Trophoblast cell (in vitro differentiated cells and primary cell): ENCODE measurements at regions not wholly inside any gene's neighbourhood (a gene's known extent, or its start where the extent isn't known, plus 50 kb on each side); places are given as distances from the start of the nearest gene placed in this dataset.

Experiments used
- DNase-seq, 2 donors: peaks; one replicate each; pipeline ENCODE4 v3.0.0-alpha.2; 2016
- H2AFZ ChIP-seq: 2 replicates; pipeline ENCODE4 v1.6.1; 2013; ENCODE audit warnings: low read length, moderate library complexity, mild to moderate bottlenecking; ENCODE audit not compliant: insufficient read depth, poor library complexity
- H2AK5ac ChIP-seq: 2 replicates; pipeline ENCODE4 v1.6.1; 2013; ENCODE audit warnings: mild to moderate bottlenecking, low read length
- H2BK120ac ChIP-seq: 2 replicates; pipeline ENCODE4 v1.6.1; 2013; ENCODE audit warnings: low read length, mild to moderate bottlenecking, moderate library complexity; ENCODE audit not compliant: insufficient read depth, poor library complexity
- H2BK12ac ChIP-seq: 2 replicates; pipeline ENCODE4 v1.6.1; 2013; ENCODE audit warnings: mild to moderate bottlenecking, low read length, moderate library complexity
- H2BK5ac ChIP-seq: 2 replicates; pipeline ENCODE4 v1.6.1; 2013; ENCODE audit warnings: low read length, low read depth, moderate library complexity, mild to moderate bottlenecking; ENCODE audit not compliant: poor library complexity
- H3K14ac ChIP-seq: 2 replicates; pipeline ENCODE4 v1.6.1; 2013; ENCODE audit warnings: mild to moderate bottlenecking, low read length
- H3K18ac ChIP-seq: 2 replicates; pipeline ENCODE4 v1.6.1; 2013; ENCODE audit warnings: mild to moderate bottlenecking, low read length
- H3K23ac ChIP-seq: 2 replicates; pipeline ENCODE4 v1.6.1; 2013; ENCODE audit warnings: low read length
- H3K27ac ChIP-seq: 2 replicates; pipeline ENCODE4 v1.5.1; 2013; ENCODE audit warnings: low read depth, mild to moderate bottlenecking, inconsistent platforms, low read length, moderate library complexity
- H3K27me3 ChIP-seq: 2 replicates; pipeline ENCODE4 v1.6.1; 2013; ENCODE audit warnings: inconsistent platforms, mild to moderate bottlenecking, low read length, moderate library complexity; ENCODE audit not compliant: insufficient read depth
- H3K36me3 ChIP-seq, 2 experiments: 1 replicate in 1 of 2; 2 replicates in 1 of 2; pipeline ENCODE4 v1.6.1; 2013; ENCODE audit warnings: low read length in 2 of 2, mild to moderate bottlenecking in 2 of 2, moderate library complexity in 1 of 2; ENCODE audit not compliant: insufficient read depth in 2 of 2, control insufficient read depth in 1 of 2
- H3K4ac ChIP-seq: 2 replicates; pipeline ENCODE4 v1.6.1; 2013; ENCODE audit warnings: low read depth, mild to moderate bottlenecking, low read length, moderate library complexity
- H3K4me1 ChIP-seq, 2 experiments: 1 replicate in 1 of 2; 2 replicates in 1 of 2; pipeline ENCODE4 v1.6.1; 2013; ENCODE audit warnings: low read length in 2 of 2, mild to moderate bottlenecking in 2 of 2, moderate library complexity in 1 of 2; ENCODE audit not compliant: insufficient read depth in 2 of 2, control insufficient read depth in 1 of 2
- H3K4me2 ChIP-seq: 2 replicates; pipeline ENCODE4 v1.6.1; 2013; ENCODE audit warnings: inconsistent platforms, mild to moderate bottlenecking, low read length, moderate library complexity
- H3K4me3 ChIP-seq: 2 replicates; pipeline ENCODE4 v1.5.1; 2013; ENCODE audit warnings: mild to moderate bottlenecking, low read depth, low read length, inconsistent platforms
- H3K79me1 ChIP-seq: one replicate; pipeline ENCODE4 v1.6.1; 2013; ENCODE audit warnings: low read length
- H3K79me2 ChIP-seq: 2 replicates; pipeline ENCODE4 v1.6.1; 2013; ENCODE audit warnings: low read length, mild to moderate bottlenecking; ENCODE audit not compliant: control insufficient read depth, insufficient read depth, poor library complexity
- H3K9ac ChIP-seq: 2 replicates; pipeline ENCODE4 v1.6.1; 2013; ENCODE audit warnings: mild to moderate bottlenecking, low read length
- H3K9me3 ChIP-seq: 2 replicates; pipeline ENCODE4 v1.6.1; 2013; ENCODE audit warnings: low read depth, mild to moderate bottlenecking, control low read depth, inconsistent platforms, low read length; ENCODE audit not compliant: insufficient read depth
- H4K12ac ChIP-seq: 2 replicates; pipeline ENCODE4 v1.6.1; 2013; ENCODE audit warnings: low read depth, mild to moderate bottlenecking, low read length, moderate library complexity
- H4K8ac ChIP-seq: 2 replicates; pipeline ENCODE4 v1.6.1; 2013; ENCODE audit warnings: low read depth, mild to moderate bottlenecking, low read length, moderate library complexity
- H4K91ac ChIP-seq: one replicate; pipeline ENCODE4 v1.6.1; 2013; ENCODE audit warnings: low read depth, mild to moderate bottlenecking, low read length, moderate library complexity
- WGBS: extraction: QIAGEN DNeasy Blood & Tissue Kit; methylation state at CpG from one replicate; pipeline ENCODE4 v1.1.7; 2013; ENCODE audit warnings: missing lambda C conversion rate; ENCODE audit not compliant: insufficient read length, insufficient coverage; ENCODE audit errors: extremely low coverage; 5-methylcytosine and 5-hydroxymethylcytosine counted together

GRCh38 chr19:29092712-29093552 is 120.0 kb downstream of the UQCRFS1 start:
- no peak overlapping the region for H3K4ac ChIP-seq
- H3K27ac ChIP-seq, result no peak overlapping the region
- no peak overlapping the region for H3K18ac ChIP-seq
- no peaks in the 10 kb centered on the region for H3K79me2 ChIP-seq
- H3K14ac ChIP-seq, result no peak overlapping the region
- no peak overlapping the region for H4K8ac ChIP-seq
- H3K4me1 ChIP-seq, result no peaks in the 10 kb centered on the region
- no peak overlapping the region for H4K91ac ChIP-seq
- no peak overlapping the region for H3K23ac ChIP-seq
- no peak overlapping the region for H2AFZ ChIP-seq
- H3K9me3 ChIP-seq, result no peaks in the 10 kb centered on the region
- H2BK12ac ChIP-seq, result no peak overlapping the region
- no peak overlapping the region for H3K4me3 ChIP-seq
- no peak overlapping the region for H2BK120ac ChIP-seq
- WGBS, result no CpG with 5 or more reads among the region's 41 CpGs
- H2AK5ac ChIP-seq, result no peak overlapping the region
- DNase-seq, result peak; percentile 95 to 96
- H4K12ac ChIP-seq, result no peak overlapping the region
- H3K36me3 ChIP-seq, result no peaks in the 10 kb centered on the region
- H3K9ac ChIP-seq, result no peak overlapping the region
- H3K4me2 ChIP-seq, result no peak overlapping the region
- no peak overlapping the region for H2BK5ac ChIP-seq
- no peaks in the 10 kb centered on the region for H3K79me1 ChIP-seq
- H3K27me3 ChIP-seq, result no peaks in the 10 kb centered on the region

GRCh38 chr19:29090783-29091526 is 122.0 kb downstream of the UQCRFS1 start:
- Histone ChIP-seq H2BK120ac (no peak overlapping the region), H3K4ac (no peak overlapping the region), H4K8ac (no peak overlapping the region), H4K12ac (no peak overlapping the region), H3K9me3 (no peaks in the 10 kb centered on the region), H3K9ac (no peak overlapping the region), H3K4me3 (no peak overlapping the region), H3K4me1 (no peaks in the 10 kb centered on the region), H3K23ac (no peak overlapping the region), H2AFZ (no peak overlapping the region), H3K36me3 (no peaks in the 10 kb centered on the region), H2BK5ac (no peak overlapping the region), H3K79me1 (no peaks in the 10 kb centered on the region), H3K4me2 (no peak overlapping the region), H2AK5ac (no peak overlapping the region), H3K27ac (no peak overlapping the region), H2BK12ac (no peak overlapping the region), H3K18ac (no peak overlapping the region), H3K79me2 (no peaks in the 10 kb centered on the region), H3K27me3 (no peaks in the 10 kb centered on the region), H3K14ac (no peak overlapping the region), H4K91ac (no peak overlapping the region)
- peak; percentile 35 to 65 for DNase-seq
- WGBS, result no CpG with 5 or more reads among the region's 7 CpGs

- H2BK12ac ChIP-seq, result no peak overlapping the region
- no peak overlapping the region for H4K12ac ChIP-seq
- H3K4me2 ChIP-seq, result no peak overlapping the region
- no peaks in the 10 kb centered on the region for H3K79me1 ChIP-seq
- no peaks in the 10 kb centered on the region for H3K27me3 ChIP-seq
- H3K23ac ChIP-seq, result no peak overlapping the region
- no peak overlapping the region for H4K91ac ChIP-seq
- H3K4ac ChIP-seq, result no peak overlapping the region
- no peaks in the 10 kb centered on the region for H3K79me2 ChIP-seq
- H3K18ac ChIP-seq, result no peak overlapping the region
- no peak overlapping the region for H3K27ac ChIP-seq
- no peak overlapping the region for H3K9ac ChIP-seq
- H2AK5ac ChIP-seq, result no peak overlapping the region
- WGBS, result no CpG with 5 or more reads among the region's 8 CpGs
- H3K36me3 ChIP-seq, result no peaks in the 10 kb centered on the region
- H3K4me1 ChIP-seq, result no peaks in the 10 kb centered on the region
- H2BK120ac ChIP-seq, result no peak overlapping the region
- no peak for DNase-seq
- H2BK5ac ChIP-seq, result no peak overlapping the region
- no peak overlapping the region for H2AFZ ChIP-seq
- no peak overlapping the region for H4K8ac ChIP-seq
- no peak overlapping the region for H3K14ac ChIP-seq
- no peaks in the 10 kb centered on the region for H3K9me3 ChIP-seq
- no peak overlapping the region for H3K4me3 ChIP-seq
These were observed 123.6 kb downstream of the UQCRFS1 start for GRCh38 chr19:29089315-29089870.

- no CpG with 5 or more reads among the region's 9 CpGs for WGBS
- no peak overlapping the region for H4K91ac ChIP-seq
These were observed 124.2 kb downstream of the UQCRFS1 start for GRCh38 chr19:29088761-29089160.

More at GRCh38 chr19:29088761-29089160, 124.2 kb downstream of the UQCRFS1 start:
- Histone ChIP-seq H3K4me2 (no peak overlapping the region), H3K14ac (no peak overlapping the region), H2AK5ac (no peak overlapping the region), H3K36me3 (no peaks in the 10 kb centered on the region), H2AFZ (no peak overlapping the region), H3K27ac (no peak overlapping the region), H4K8ac (no peak overlapping the region), H3K4me1 (no peaks in the 10 kb centered on the region), H3K4ac (no peak overlapping the region), H3K27me3 (no peaks in the 10 kb centered on the region), H2BK120ac (no peak overlapping the region), H2BK5ac (no peak overlapping the region), H2BK12ac (no peak overlapping the region), H3K18ac (no peak overlapping the region), H3K79me2 (no peaks in the 10 kb centered on the region), H3K4me3 (no peak overlapping the region), H3K9me3 (no peaks in the 10 kb centered on the region), H3K9ac (no peak overlapping the region), H3K79me1 (no peaks in the 10 kb centered on the region), H3K23ac (no peak overlapping the region), H4K12ac (no peak overlapping the region)
- no peak for DNase-seq
